ENCODE measurements at regions not wholly inside any gene's neighbourhood (a gene's known extent, or its start where the extent isn't known, plus 50 kb on each side); places are given as distances from the start of the nearest gene placed in this dataset.
"Not testable (repeated sequence)": the region's sequence is repeated elsewhere in the genome, so short reads cannot be mapped to it uniquely, and the experiment has no call there.

- H3K27ac Mint-ChIP-seq = no peak overlapping the region
- H3K27me3 Mint-ChIP-seq (ENCODE audit: low read depth) = no peaks in the 10 kb centered on the region; the same call in 1 of the 2 replicates
- Histone ChIP-seq H3K79me2 (ENCODE audit: insufficient read depth, low read length) (no peaks in the 10 kb centered on the region), H3K27me3 (ENCODE audit: insufficient read depth, low read length) (no peaks in the 10 kb centered on the region), H4K91ac (ENCODE audit: insufficient read length, low read depth, low read length) (no peak overlapping the region), H3K27ac (ENCODE audit: insufficient read length, low read depth, low read length) (no peak overlapping the region), H2BK15ac (ENCODE audit: low read depth, low read length) (no peak overlapping the region), H3T11ph (ENCODE audit: low read length) (no peak overlapping the region), H2BK120ac (ENCODE audit: low read depth, low read length, poor library complexity, severe bottlenecking) (no peak overlapping the region), H3K79me1 (ENCODE audit: insufficient read depth, low read depth, low read length, poor library complexity, severe bottlenecking) (no peaks in the 10 kb centered on the region), H3K9me3 (ENCODE audit: control insufficient read depth, low read depth, low read length) (no peaks in the 10 kb centered on the region), H2BK20ac (ENCODE audit: low read depth, low read length, poor library complexity, severe bottlenecking) (no peak overlapping the region), H3K23ac (ENCODE audit: insufficient read length, low read depth, low read length) (no peak overlapping the region), H3K14ac (ENCODE audit: insufficient read depth, low read length) (no peak overlapping the region), H4K8ac (replicated peaks; ENCODE audit: insufficient read length, low read depth, low read length) (no peak overlapping the region), H4K5ac (ENCODE audit: insufficient read length, low read depth, low read length) (no peak overlapping the region), H2BK5ac (ENCODE audit: insufficient read length, low read length) (no peak overlapping the region), H3K4ac (ENCODE audit: low read depth, low read length) (no peak overlapping the region), H4K20me1 (ENCODE audit: control insufficient read depth, insufficient read depth, insufficient read length) (no peaks in the 10 kb centered on the region), H2AFZ (ENCODE audit: low read length) (no peak overlapping the region), H2AK5ac (ENCODE audit: insufficient read length, low read length) (no peak overlapping the region), H3K4me1 (ENCODE audit: insufficient read depth, low read length) (no peaks in the 10 kb centered on the region), H2BK12ac (ENCODE audit: insufficient read length, low read depth, low read length) (no peak overlapping the region), H3K4me2 (ENCODE audit: insufficient read depth, insufficient read length, low read length) (no peak overlapping the region), H3K9ac (ENCODE audit: extremely low read depth, insufficient read length, low read length) (no peak overlapping the region), H3K56ac (ENCODE audit: insufficient read length, low read depth, low read length) (no peak overlapping the region), H3K23me2 (ENCODE audit: insufficient read length, low read depth, low read length, poor library complexity, severe bottlenecking) (no peaks in the 10 kb centered on the region), H3K18ac (ENCODE audit: insufficient read length, low read depth, low read length) (no peak overlapping the region)
- no CpG with 5 or more reads among the region's 4 CpGs for WGBS (ENCODE audit: extremely low coverage, insufficient read length, low lambda C conversion rate)
- H3K9me3 Mint-ChIP-seq = peaks cover 3 to 4% of the 10 kb centered on the region in 2 experiments; a peak in 2 of 5 replicates
- 0 out of 4 replicates have a peak, but pooled peaks cover 0 to 3% of the 10 kb centered on the region in 2 experiments for H3K4me1 Mint-ChIP-seq
- TF ChIP-seq CTCF (conservative IDR thresholded peaks at IDR 0.05) = no peak
- H3K36me3 Mint-ChIP-seq (ENCODE audit: insufficient read depth in 1 of 3, low read depth in 3 of 3) = peaks cover 0 to 3% (median 0%) of the 10 kb centered on the region in 3 experiments; a peak in 3 of 7 replicates
- DNase-seq = no peak
- H3K4me3 Mint-ChIP-seq = no peak overlapping the region
Observed at GRCh38 chr12:107207931-107208525, 114.7 kb upstream of the CRY1 start.

GRCh38 chr12:107209700-107210099 lies 116.4 kb upstream of the CRY1 start:
- H2BK20ac ChIP-seq (ENCODE audit: low read depth, low read length, poor library complexity, severe bottlenecking); H3K56ac ChIP-seq (ENCODE audit: insufficient read length, low read depth, low read length); H3K14ac ChIP-seq (ENCODE audit: insufficient read depth, low read length); H2BK15ac ChIP-seq (ENCODE audit: low read depth, low read length); H3K9me3 Mint-ChIP-seq; H3K18ac ChIP-seq (ENCODE audit: insufficient read length, low read depth, low read length); H3K79me2 ChIP-seq (ENCODE audit: insufficient read depth, low read length); H2AFZ ChIP-seq (ENCODE audit: low read length); H3K4me1 Mint-ChIP-seq; H4K8ac ChIP-seq (replicated peaks; ENCODE audit: insufficient read length, low read depth, low read length); H4K91ac ChIP-seq (ENCODE audit: insufficient read length, low read depth, low read length); H2BK12ac ChIP-seq (ENCODE audit: insufficient read length, low read depth, low read length); H3K23me2 ChIP-seq (ENCODE audit: insufficient read length, low read depth, low read length, poor library complexity, severe bottlenecking); H3K4me2 ChIP-seq (ENCODE audit: insufficient read depth, insufficient read length, low read length); H3K4ac ChIP-seq (ENCODE audit: low read depth, low read length); H3K27me3 ChIP-seq (ENCODE audit: insufficient read depth, low read length); H3K27ac ChIP-seq (ENCODE audit: insufficient read length, low read depth, low read length); H3T11ph ChIP-seq (ENCODE audit: low read length); H2BK120ac ChIP-seq (ENCODE audit: low read depth, low read length, poor library complexity, severe bottlenecking); H4K20me1 ChIP-seq (ENCODE audit: control insufficient read depth, insufficient read depth, insufficient read length); DNase-seq; H3K4me3 Mint-ChIP-seq; H2AK5ac ChIP-seq (ENCODE audit: insufficient read length, low read length); H3K36me3 Mint-ChIP-seq (ENCODE audit: insufficient read depth in 1 of 3, low read depth in 3 of 3); H3K23ac ChIP-seq (ENCODE audit: insufficient read length, low read depth, low read length); H3K4me1 ChIP-seq (ENCODE audit: insufficient read depth, low read length); H3K27me3 Mint-ChIP-seq (ENCODE audit: low read depth); H3K9ac ChIP-seq (ENCODE audit: extremely low read depth, insufficient read length, low read length); H3K9me3 ChIP-seq (ENCODE audit: control insufficient read depth, low read depth, low read length); H2BK5ac ChIP-seq (ENCODE audit: insufficient read length, low read length); H3K27ac Mint-ChIP-seq; H3K79me1 ChIP-seq (ENCODE audit: insufficient read depth, low read depth, low read length, poor library complexity, severe bottlenecking); H4K5ac ChIP-seq (ENCODE audit: insufficient read length, low read depth, low read length): not testable (repeated sequence)
- no CpG with 5 or more reads among the region's 7 CpGs for WGBS (ENCODE audit: extremely low coverage, insufficient read length, low lambda C conversion rate)

Data from H9 (cell line).